NT2/D1 (cell line): ENCODE measurements at regions not wholly inside any gene's neighbourhood (a gene's known extent, or its start where the extent isn't known, plus 50 kb on each side); places are given as distances from the start of the nearest gene placed in this dataset.

Experiments
- DNase-seq: peaks from one replicate; pipeline ENCODE4 v3.0.0-alpha.2; 2011; ENCODE audit warnings: low read depth, low spot score
- H3K27me3 ChIP-seq: 2 replicates; pipeline ENCODE4 v1.6.0; 2011; ENCODE audit warnings: mild to moderate bottlenecking; ENCODE audit not compliant: insufficient read length, insufficient read depth
- H3K36me3 ChIP-seq: 2 replicates; pipeline ENCODE4 v1.6.1; 2011; ENCODE audit warnings: mild to moderate bottlenecking, low read length, mixed read lengths; ENCODE audit not compliant: insufficient read depth, insufficient read length
- H3K4me1 ChIP-seq: 2 replicates; pipeline ENCODE4 v1.5.1; 2011; ENCODE audit not compliant: insufficient read depth, insufficient read length
- H3K4me3 ChIP-seq: 2 replicates; pipeline ENCODE4 v1.5.1; 2011; ENCODE audit warnings: low read depth; ENCODE audit not compliant: insufficient read length
- H3K9ac ChIP-seq: 2 replicates; pipeline ENCODE4 v1.6.0; 2011; ENCODE audit warnings: low read depth; ENCODE audit not compliant: insufficient read length
- H3K9me3 ChIP-seq: 2 replicates; pipeline ENCODE4 v1.5.1; 2011; ENCODE audit warnings: mild to moderate bottlenecking, low read length; ENCODE audit not compliant: insufficient read depth
- SUZ12 ChIP-seq: IDR thresholded peaks from 2 replicates; pipeline ENCODE4 v1.6.1; 2011; ENCODE audit not compliant: insufficient read length, insufficient read depth; ENCODE audit errors: extremely low read depth
- YY1 ChIP-seq: IDR thresholded peaks from 2 replicates; pipeline ENCODE4 v1.6.1; 2011; ENCODE audit not compliant: insufficient read length, insufficient read depth
- ZNF274 ChIP-seq: IDR thresholded peaks from 2 replicates; pipeline ENCODE4 v1.6.1; 2011; ENCODE audit warnings: mild to moderate bottlenecking, low read depth, low read length

- H3K9me3 ChIP-seq: no peaks in the 10 kb centered on the region
- DNase-seq: no peak
- TF ChIP-seq SUZ12 (no peak), YY1 (no peak), ZNF274 (no peak)
- no peak overlapping the region for H3K9ac ChIP-seq
- peaks cover 2% of the 10 kb centered on the region for H3K27me3 ChIP-seq
- H3K4me3 ChIP-seq: no peak overlapping the region
- no peaks in the 10 kb centered on the region for H3K36me3 ChIP-seq
- H3K4me1 ChIP-seq: no peaks in the 10 kb centered on the region
Measured at GRCh38 chr7:32314761-32315160, 175.4 kb downstream of the LSM5 start.

- TF ChIP-seq YY1 (no peak), ZNF274 (no peak)
Measured at GRCh38 chr7:32301427-32301826, 188.8 kb downstream of the LSM5 start.

GRCh38 chr7:32299133-32299702 lies 191.0 kb downstream of the LSM5 start:
- Histone ChIP-seq H3K4me1 (no peaks in the 10 kb centered on the region), H3K27me3 (peaks cover 46% of the 10 kb centered on the region), H3K9ac (peak overlapping the region; percentile 61), H3K36me3 (no peaks in the 10 kb centered on the region), H3K9me3 (no peaks in the 10 kb centered on the region), H3K4me3 (peak overlapping the region; percentile 70)
- DNase-seq: no peak
- TF ChIP-seq ZNF274 (no peak), SUZ12 (no peak), YY1 (no peak)

More at GRCh38 chr7:32301427-32301826, 188.8 kb downstream of the LSM5 start:
- no peak overlapping the region for H3K9ac ChIP-seq
- H3K4me3 ChIP-seq: no peak overlapping the region
- H3K9me3 ChIP-seq: 0 out of 2 replicates have a peak, but pooled peaks cover 1% of the 10 kb centered on the region
- no peak for DNase-seq
- no peaks in the 10 kb centered on the region for H3K36me3 ChIP-seq
- no peaks in the 10 kb centered on the region for H3K4me1 ChIP-seq
- peaks cover 42% of the 10 kb centered on the region for H3K27me3 ChIP-seq

- no peak for DNase-seq
- peak overlapping the region; percentile 70 for H3K4me3 ChIP-seq
- no peaks in the 10 kb centered on the region for H3K4me1 ChIP-seq
- H3K9me3 ChIP-seq: no peaks in the 10 kb centered on the region
- no peaks in the 10 kb centered on the region for H3K36me3 ChIP-seq
- H3K9ac ChIP-seq: peak overlapping the region; percentile 61
- TF ChIP-seq SUZ12 (no peak), YY1 (no peak), ZNF274 (no peak)
- peaks cover 46% of the 10 kb centered on the region for H3K27me3 ChIP-seq
Measured at GRCh38 chr7:32298408-32299132, 191.6 kb downstream of the LSM5 start.

GRCh38 chr7:32293833-32294232 lies 196.3 kb downstream of the LSM5 start:
- Histone ChIP-seq H3K4me1 (no peaks in the 10 kb centered on the region), H3K9me3 (no peaks in the 10 kb centered on the region), H3K27me3 (peaks cover 28% of the 10 kb centered on the region), H3K9ac (no peak overlapping the region), H3K4me3 (no peak overlapping the region), H3K36me3 (no peaks in the 10 kb centered on the region)
- TF ChIP-seq SUZ12 (no peak), ZNF274 (no peak), YY1 (no peak)
- DNase-seq: no peak

- H3K4me1 ChIP-seq: no peaks in the 10 kb centered on the region
- DNase-seq: no peak
- no peak overlapping the region for H3K4me3 ChIP-seq
- no peak overlapping the region for H3K9ac ChIP-seq
- H3K9me3 ChIP-seq: no peaks in the 10 kb centered on the region
- H3K36me3 ChIP-seq: no peaks in the 10 kb centered on the region
- TF ChIP-seq SUZ12 (no peak), YY1 (no peak), ZNF274 (no peak)
- H3K27me3 ChIP-seq: no peaks in the 10 kb centered on the region
Measured at GRCh38 chr7:32289651-32290414, 200.3 kb downstream of the LSM5 start.

GRCh38 chr7:32285698-32286097 lies 204.5 kb downstream of the LSM5 start:
- no peak for DNase-seq
- Histone ChIP-seq H3K27me3 (no peaks in the 10 kb centered on the region), H3K9ac (no peak overlapping the region), H3K4me3 (no peak overlapping the region), H3K9me3 (no peaks in the 10 kb centered on the region), H3K4me1 (no peaks in the 10 kb centered on the region), H3K36me3 (no peaks in the 10 kb centered on the region)
- no peak for TF ChIP-seq YY1
